GM23248 (cell line): ENCODE measurements at regions not wholly inside any gene's neighbourhood (a gene's known extent, or its start where the extent isn't known, plus 50 kb on each side); places are given as distances from the start of the nearest gene placed in this dataset.

Experiments used
- EZH2 ChIP-seq: fragments of 200-600 bp; sonication (generic); IDR thresholded peaks from 2 replicates; pipeline ENCODE4 v1.6.1; 2018; ENCODE audit warnings: antibody characterized with exemption, mild to moderate bottlenecking; ENCODE audit not compliant: insufficient read depth, poor library complexity, severe bottlenecking
- EZH2phosphoT487 ChIP-seq: fragments of 200-600 bp; sonication (generic); IDR thresholded peaks from 2 replicates; pipeline ENCODE4 v1.6.1; 2018; ENCODE audit warnings: antibody characterized with exemption, moderate library complexity, mild to moderate bottlenecking, low read depth; ENCODE audit not compliant: insufficient read depth

- no peak for TF ChIP-seq EZH2phosphoT487
- TF ChIP-seq EZH2 = no peak
These were observed 94.4 kb downstream of the TMCO5A start for GRCh38 chr15:38028869-38029268.
